Activated B cell treated with CpG ODN at 0.5 μM for 24 hours (primary cell): ENCODE measurements at regions not wholly inside any gene's neighbourhood (a gene's known extent, or its start where the extent isn't known, plus 50 kb on each side); places are given as distances from the start of the nearest gene placed in this dataset.

Source experiments
- ATAC-seq: fragments of 200-7000 bp; cut with Tn5 transposase; one replicate; pipeline ENCODE4 v1.10.0; 2021; ENCODE audit warnings: low read depth, mild to moderate bottlenecking, moderate library complexity
- CTCF ChIA-PET: fragments of 350-600 bp; sonication (Branson Sonifier 250); formaldehyde crosslinking; loops from one replicate; lab custom pipeline; 2021; ENCODE audit warnings: antibody characterized with exemption; lab: Charles Lee
- POLR2A ChIA-PET: fragments of 350-600 bp; sonication (Branson Sonifier 250); formaldehyde crosslinking; loops from one replicate; lab custom pipeline; 2021; ENCODE audit warnings: antibody characterized with exemption; lab: Charles Lee
- DNase-seq: peaks from one replicate; pipeline ENCODE4 v3.0.0; 2022
- H3K27ac Mint-ChIP-seq: one replicate; pipeline ENCODE4 v1.8.0; 2020; ENCODE audit warnings: mixed read lengths
- H3K27me3 Mint-ChIP-seq: one replicate; pipeline ENCODE4 v1.8.0; 2021; ENCODE audit warnings: mixed read lengths
- H3K36me3 Mint-ChIP-seq: one replicate; pipeline ENCODE4 v1.8.0; 2021; ENCODE audit warnings: low read depth, mixed read lengths
- H3K4me1 Mint-ChIP-seq: one replicate; pipeline ENCODE4 v1.8.0; 2021; ENCODE audit warnings: mixed read lengths
- H3K4me3 Mint-ChIP-seq: one replicate; pipeline ENCODE4 v1.8.0; 2020; ENCODE audit warnings: mild to moderate bottlenecking, mixed read lengths
- H3K9me3 Mint-ChIP-seq: one replicate; pipeline ENCODE4 v1.8.0; 2020; ENCODE audit warnings: mixed read lengths
- CTCF ChIP-seq: fragments of 200-600 bp; IDR thresholded peaks from one replicate; pipeline ENCODE4 v1.8.0; 2022; ENCODE audit warnings: antibody characterized with exemption, mild to moderate bottlenecking
- intact Hi-C: fragments of 100-400 bp; cut with micrococcal nuclease; formaldehyde crosslinking; loops from one replicate; pipeline ENCODE4 v1.15.1; 2024

GRCh38 chr4:22245294-22245693 lies 270.6 kb downstream of the ADGRA3 start:
- Mint-ChIP-seq H3K4me1 (no peaks in the 10 kb centered on the region), H3K36me3 (no peaks in the 10 kb centered on the region), H3K27ac (no peak overlapping the region), H3K4me3 (no peak overlapping the region), H3K27me3 (no peaks in the 10 kb centered on the region), H3K9me3 (peaks cover 2% of the 10 kb centered on the region)
- POLR2A ChIA-PET, result no interaction called here
- intact Hi-C loops, result no loop called here
- no peak for TF ChIP-seq CTCF
- ATAC-seq (no peak), DNase-seq (no peak)
- CTCF ChIA-PET, result no interaction called here

DNA sequence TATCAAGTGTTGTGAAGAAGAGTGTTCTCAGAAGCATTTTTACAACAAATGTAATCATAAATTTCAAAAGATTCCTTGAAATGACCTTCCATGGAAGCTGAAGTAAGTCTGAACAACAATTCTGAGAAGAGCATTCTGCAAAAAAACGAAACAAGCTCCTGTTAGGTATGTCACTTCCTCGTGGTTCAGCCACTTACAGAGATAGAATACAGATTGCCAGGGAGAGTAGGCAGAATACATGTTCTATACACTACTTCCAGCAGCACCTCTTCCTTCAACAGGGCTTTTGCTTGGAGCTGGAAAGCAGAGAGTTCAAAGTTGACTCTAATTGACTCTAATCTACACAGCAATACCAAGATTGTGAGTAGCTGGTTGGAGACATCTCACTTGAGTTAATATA lies 274.5 kb downstream of the ADGRA3 start:
- intact Hi-C loops, result no loop called here
- Mint-ChIP-seq H3K9me3 (peaks cover 2% of the 10 kb centered on the region), H3K4me1 (no peaks in the 10 kb centered on the region), H3K27me3 (no peaks in the 10 kb centered on the region), H3K27ac (no peak overlapping the region), H3K36me3 (no peaks in the 10 kb centered on the region), H3K4me3 (no peak overlapping the region)
- ChIA-PET POLR2A (no interaction called here), CTCF (no interaction called here)
- no peak for TF ChIP-seq CTCF
- no peak for DNase-seq
- no peak for ATAC-seq

DNA sequence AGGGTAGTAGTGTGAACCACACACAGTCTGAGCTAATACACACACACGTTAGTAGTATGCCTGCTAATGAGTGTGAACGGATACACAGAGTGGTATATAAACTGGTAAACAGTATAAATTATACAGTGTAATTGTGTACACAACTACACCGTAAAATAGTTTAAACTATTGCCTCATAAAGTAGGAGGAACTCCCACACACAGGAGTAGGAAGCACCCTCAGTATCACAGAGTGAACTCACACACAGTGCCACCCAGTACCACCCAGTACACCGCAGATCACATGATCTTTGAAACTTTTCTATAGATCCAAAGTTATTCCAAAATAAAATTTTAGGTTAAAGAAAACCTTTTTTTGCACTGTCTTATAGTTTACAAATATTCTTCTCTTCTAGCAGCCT lies 275.1 kb downstream of the ADGRA3 start:
- no peaks in the 10 kb centered on the region for H3K27me3 Mint-ChIP-seq
- H3K4me1 Mint-ChIP-seq, result no peaks in the 10 kb centered on the region
- TF ChIP-seq CTCF, result no peak
- no peaks in the 10 kb centered on the region for H3K36me3 Mint-ChIP-seq
- DNase-seq (no peak), ATAC-seq (no peak)
- H3K4me3 Mint-ChIP-seq, result no peak overlapping the region
- ChIA-PET CTCF (no interaction called here), POLR2A (no interaction called here)
- intact Hi-C loops, result no loop called here
- H3K9me3 Mint-ChIP-seq, result peaks cover 2% of the 10 kb centered on the region
- H3K27ac Mint-ChIP-seq, result no peak overlapping the region

DNA sequence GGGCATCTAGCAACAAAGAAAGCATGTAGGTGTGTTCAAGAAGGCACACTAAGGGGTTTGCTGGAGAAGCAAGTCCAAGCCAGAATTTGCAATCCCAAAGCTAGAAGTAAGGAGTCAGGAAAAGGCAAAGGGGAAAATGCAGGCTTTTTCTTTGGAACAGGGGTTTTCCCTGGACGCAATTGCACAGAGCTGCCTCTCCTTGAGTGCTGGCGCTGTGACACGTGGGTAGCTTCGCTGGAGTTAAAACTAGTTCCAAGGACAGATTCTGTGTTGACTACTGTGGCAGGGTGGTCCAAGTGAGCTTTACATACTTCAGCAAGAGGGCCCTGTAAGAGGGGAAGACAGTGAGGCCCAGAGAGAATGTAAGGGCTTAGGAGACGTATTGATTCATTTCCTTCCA lies 277.1 kb downstream of the ADGRA3 start:
- H3K4me3 Mint-ChIP-seq, result no peak overlapping the region

GRCh38 chr4:22237846-22238494 lies 277.9 kb downstream of the ADGRA3 start:
- Mint-ChIP-seq H3K9me3 (peaks cover 4% of the 10 kb centered on the region), H3K36me3 (no peaks in the 10 kb centered on the region), H3K4me1 (no peaks in the 10 kb centered on the region), H3K27me3 (no peaks in the 10 kb centered on the region), H3K27ac (no peak overlapping the region), H3K4me3 (no peak overlapping the region)
- ChIA-PET CTCF (interaction anchor here (1.0 kb wide), 1 partner anchor 11 kb away, joined by 3 read pairs; no protein-coding TSS in a partner anchor), POLR2A (no interaction called here)
- ATAC-seq (no peak), DNase-seq (no peak)
- TF ChIP-seq CTCF, result no peak
- intact Hi-C loops, result no loop called here

More for the DNA sequence above, 277.1 kb downstream of the ADGRA3 start:
- Mint-ChIP-seq H3K9me3 (peaks cover 4% of the 10 kb centered on the region), H3K36me3 (no peaks in the 10 kb centered on the region), H3K4me1 (no peaks in the 10 kb centered on the region), H3K27me3 (no peaks in the 10 kb centered on the region), H3K27ac (no peak overlapping the region)
- CTCF ChIA-PET, result no interaction called here
- ATAC-seq (no peak), DNase-seq (no peak)
- POLR2A ChIA-PET, result no interaction called here
- intact Hi-C loops, result no loop called here
- TF ChIP-seq CTCF, result no peak
